MM.1S (cell line): ENCODE measurements at regions not wholly inside any gene's neighbourhood (a gene's known extent, or its start where the extent isn't known, plus 50 kb on each side); places are given as distances from the start of the nearest gene placed in this dataset.

ENCODE experiments used
- DNase-seq: peaks from one replicate; pipeline ENCODE4 v3.0.0-alpha.2; 2015
- H2AFZ ChIP-seq: fragments of 300-600 bp; sonication (generic); 2 replicates; pipeline ENCODE4 v1.6.0; 2016; ENCODE audit warnings: antibody characterized with exemption, low read length
- H3F3A ChIP-seq: fragments of 300-600 bp; sonication (generic); 2 replicates; pipeline ENCODE4 v1.6.1; 2016; ENCODE audit warnings: mild to moderate bottlenecking, antibody characterized with exemption, low read length, moderate library complexity, mixed read lengths; ENCODE audit not compliant: insufficient read depth
- H3K27ac ChIP-seq: fragments of 300-600 bp; sonication (generic); 2 replicates; pipeline ENCODE4 v1.5.1; 2016; ENCODE audit warnings: mild to moderate bottlenecking, low read length
- H3K27me3 ChIP-seq: fragments of 300-600 bp; sonication (generic); replicated peaks from 2 replicates; pipeline ENCODE4 v1.6.0; 2016; ENCODE audit warnings: low read length; ENCODE audit not compliant: insufficient read depth
- H3K36me3 ChIP-seq: fragments of 300-600 bp; sonication (generic); replicated peaks from 2 replicates; pipeline ENCODE4 v1.6.1; 2016; ENCODE audit warnings: mild to moderate bottlenecking, low read length, mixed read lengths; ENCODE audit not compliant: insufficient read depth
- H3K4me1 ChIP-seq: fragments of 300-600 bp; sonication (generic); 2 replicates; pipeline ENCODE4 v1.6.1; 2016; ENCODE audit warnings: low read length, mixed read lengths
- H3K4me2 ChIP-seq: fragments of 300-600 bp; sonication (generic); 2 replicates; pipeline ENCODE4 v1.6.0; 2016; ENCODE audit warnings: low read depth, low read length
- H3K4me3 ChIP-seq: fragments of 300-600 bp; sonication (generic); 2 replicates; pipeline ENCODE4 v1.5.1; 2016; ENCODE audit warnings: low read length, mixed read lengths
- H3K79me2 ChIP-seq: fragments of 300-600 bp; sonication (generic); 2 replicates; pipeline ENCODE4 v1.6.1; 2016; ENCODE audit warnings: mixed run types, low read length, mixed read lengths
- H3K9ac ChIP-seq: fragments of 300-600 bp; sonication (generic); 2 replicates; pipeline ENCODE4 v1.6.1; 2016; ENCODE audit warnings: low read length, mixed read lengths
- H3K9me2 ChIP-seq: fragments of 300-600 bp; sonication (generic); replicated peaks from 2 replicates; pipeline ENCODE4 v1.6.1; 2016; ENCODE audit warnings: mild to moderate bottlenecking, low read length, mixed read lengths; ENCODE audit not compliant: insufficient read depth
- H3K9me3 ChIP-seq: fragments of 300-600 bp; sonication (generic); replicated peaks from 2 replicates; pipeline ENCODE4 v1.6.1; 2016; ENCODE audit warnings: mild to moderate bottlenecking, low read length, mixed read lengths; ENCODE audit not compliant: insufficient read depth
- H4K20me1 ChIP-seq: fragments of 300-600 bp; sonication (generic); 2 replicates; pipeline ENCODE4 v1.6.1; 2016; ENCODE audit warnings: mild to moderate bottlenecking, low read length, moderate library complexity, mixed read lengths; ENCODE audit not compliant: insufficient read depth
- CTCF ChIP-seq: fragments of 300-600 bp; sonication (generic); IDR thresholded peaks from 2 replicates; pipeline ENCODE4 v1.5.1; 2016; ENCODE audit warnings: antibody characterized with exemption, low read length, mixed read lengths
- EZH2 ChIP-seq: fragments of 300-600 bp; sonication (generic); optimal IDR thresholded peaks from 2 replicates; pipeline ENCODE3; 2017; ENCODE audit warnings: low read depth, mild to moderate bottlenecking, antibody characterized with exemption, low read length, mixed read lengths
- EZH2phosphoT487 ChIP-seq: fragments of 300-600 bp; sonication (generic); IDR thresholded peaks from 2 replicates; pipeline ENCODE4 v1.6.1; 2018; ENCODE audit warnings: antibody characterized with exemption, low read length

DNA sequence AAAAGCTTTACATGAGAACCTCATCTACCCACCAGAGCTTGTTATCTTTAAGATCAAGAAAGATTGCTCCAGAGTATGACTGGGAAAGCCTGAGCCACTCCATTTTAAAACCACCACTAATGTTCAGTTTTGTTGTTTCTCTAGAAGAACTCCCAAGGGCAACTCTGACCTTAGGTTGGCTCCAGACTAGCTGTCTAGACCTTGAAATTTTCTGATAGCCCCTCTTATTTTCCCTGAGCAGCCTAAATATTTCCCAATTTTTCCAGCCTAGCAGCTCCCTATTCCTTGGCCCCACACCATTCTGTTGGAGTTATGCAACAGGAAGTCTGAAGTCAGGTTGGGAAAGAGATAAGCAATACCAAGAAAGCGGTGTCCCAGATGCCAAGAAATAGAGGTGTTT, 84.6 kb upstream of the TCF21 start:
- Histone ChIP-seq H3K36me3 (no peaks in the 10 kb centered on the region), H3K27ac (no peak overlapping the region), H3K27me3 (no peaks in the 10 kb centered on the region), H3K4me1 (no peaks in the 10 kb centered on the region), H4K20me1 (no peaks in the 10 kb centered on the region), H3K9me3 (no peaks in the 10 kb centered on the region), H3K4me2 (no peak overlapping the region), H3K79me2 (no peaks in the 10 kb centered on the region), H3K4me3 (no peak overlapping the region), H2AFZ (no peak overlapping the region), H3K9ac (no peak overlapping the region), H3K9me2 (no peaks in the 10 kb centered on the region), H3F3A (no peaks in the 10 kb centered on the region)
- no peak for TF ChIP-seq EZH2phosphoT487
- no peak for TF ChIP-seq EZH2
- TF ChIP-seq CTCF, result no peak
- DNase-seq, result no peak

DNA sequence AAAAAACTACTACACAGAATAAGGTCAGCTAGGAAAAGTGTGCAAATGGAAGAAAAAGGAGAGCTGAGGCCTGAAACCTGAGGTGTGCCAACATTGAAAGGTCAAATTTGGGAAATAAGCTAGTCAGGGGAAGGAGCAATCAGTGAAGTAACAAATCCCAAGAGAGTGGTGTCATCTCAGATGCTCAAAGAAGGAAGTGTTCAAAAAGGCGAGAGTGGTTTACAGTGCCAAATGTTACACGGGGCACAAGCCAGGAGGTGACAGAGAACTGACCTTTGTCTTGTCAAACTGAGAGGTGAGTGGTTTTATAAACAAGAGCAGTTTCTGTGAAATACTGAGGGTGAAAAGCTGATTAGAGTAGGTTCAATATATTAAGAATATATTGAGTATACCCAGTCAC, 83.0 kb upstream of the TCF21 start:
- no peak overlapping the region for H3K9ac ChIP-seq

GRCh38 chr6:133806382-133807140, 82.4 kb upstream of the TCF21 start:
- Histone ChIP-seq H3K27ac (no peak overlapping the region), H3F3A (no peaks in the 10 kb centered on the region), H3K9ac (no peak overlapping the region), H3K4me1 (no peaks in the 10 kb centered on the region), H2AFZ (no peak overlapping the region), H3K4me3 (no peak overlapping the region), H4K20me1 (no peaks in the 10 kb centered on the region), H3K4me2 (no peak overlapping the region), H3K79me2 (no peaks in the 10 kb centered on the region), H3K27me3 (no peaks in the 10 kb centered on the region), H3K36me3 (no peaks in the 10 kb centered on the region), H3K9me3 (no peaks in the 10 kb centered on the region), H3K9me2 (no peaks in the 10 kb centered on the region)
- DNase-seq, result no peak
- TF ChIP-seq EZH2, result no peak
- no peak for TF ChIP-seq CTCF
- TF ChIP-seq EZH2phosphoT487, result no peak

More for the DNA sequence above, 83.0 kb upstream of the TCF21 start:
- Histone ChIP-seq H2AFZ (no peak overlapping the region), H3K27ac (no peak overlapping the region), H4K20me1 (no peaks in the 10 kb centered on the region), H3F3A (no peaks in the 10 kb centered on the region), H3K4me3 (no peak overlapping the region), H3K9me2 (no peaks in the 10 kb centered on the region), H3K9me3 (no peaks in the 10 kb centered on the region), H3K4me1 (no peaks in the 10 kb centered on the region), H3K27me3 (no peaks in the 10 kb centered on the region), H3K4me2 (no peak overlapping the region), H3K79me2 (no peaks in the 10 kb centered on the region), H3K36me3 (no peaks in the 10 kb centered on the region)
- DNase-seq, result no peak
- TF ChIP-seq CTCF (no peak), EZH2phosphoT487 (no peak), EZH2 (no peak)
